HG03469 (cell line): ENCODE measurements at regions not wholly inside any gene's neighbourhood (a gene's known extent, or its start where the extent isn't known, plus 50 kb on each side); places are given as distances from the start of the nearest gene placed in this dataset.
"Not testable (repeated sequence)": the region's sequence is repeated elsewhere in the genome, so short reads cannot be mapped to it uniquely, and the experiment has no call there.

Source experiments
- ATAC-seq: cut with Tn5 transposase; IDR thresholded peaks from one replicate; pipeline ENCODE4 v1.9.1; 2021; ENCODE audit warnings: mild to moderate bottlenecking, moderate library complexity, moderate number of reproducible peaks; ENCODE audit not compliant: unreplicated experiment

DNA sequence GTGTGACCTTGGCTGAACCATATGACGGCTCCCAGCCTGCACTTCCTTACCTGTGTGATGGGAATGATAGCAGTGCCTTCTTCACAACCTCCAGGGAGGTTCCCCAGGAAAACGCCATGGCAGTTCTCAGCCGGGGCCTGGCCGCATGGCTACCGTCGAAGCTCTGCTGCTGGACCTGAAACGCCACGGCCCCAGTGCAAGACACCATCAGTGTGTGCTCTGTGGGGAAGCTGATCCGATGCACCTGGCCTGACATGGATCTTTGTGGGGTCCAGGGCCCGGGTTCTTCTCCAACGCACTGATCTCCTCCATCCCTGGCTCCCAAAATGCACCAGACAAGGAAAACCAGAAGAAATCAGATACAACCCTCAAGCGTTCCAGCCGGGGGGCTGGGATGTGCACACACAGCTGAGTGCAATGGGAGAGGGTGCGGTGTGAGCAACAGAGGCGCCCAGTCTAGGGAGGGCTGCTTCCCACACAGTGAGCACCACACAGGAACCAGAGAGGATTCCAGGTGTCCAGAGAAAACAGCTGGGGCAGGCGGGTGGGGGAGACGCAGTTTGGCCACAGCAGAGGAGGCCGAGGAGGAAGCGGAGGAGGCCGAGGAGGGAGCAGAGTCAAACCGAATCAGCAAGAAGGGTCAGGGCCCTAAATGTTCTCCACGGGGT, 54.3 kb upstream of the ZNF469 start:
- no peak for ATAC-seq

DNA sequence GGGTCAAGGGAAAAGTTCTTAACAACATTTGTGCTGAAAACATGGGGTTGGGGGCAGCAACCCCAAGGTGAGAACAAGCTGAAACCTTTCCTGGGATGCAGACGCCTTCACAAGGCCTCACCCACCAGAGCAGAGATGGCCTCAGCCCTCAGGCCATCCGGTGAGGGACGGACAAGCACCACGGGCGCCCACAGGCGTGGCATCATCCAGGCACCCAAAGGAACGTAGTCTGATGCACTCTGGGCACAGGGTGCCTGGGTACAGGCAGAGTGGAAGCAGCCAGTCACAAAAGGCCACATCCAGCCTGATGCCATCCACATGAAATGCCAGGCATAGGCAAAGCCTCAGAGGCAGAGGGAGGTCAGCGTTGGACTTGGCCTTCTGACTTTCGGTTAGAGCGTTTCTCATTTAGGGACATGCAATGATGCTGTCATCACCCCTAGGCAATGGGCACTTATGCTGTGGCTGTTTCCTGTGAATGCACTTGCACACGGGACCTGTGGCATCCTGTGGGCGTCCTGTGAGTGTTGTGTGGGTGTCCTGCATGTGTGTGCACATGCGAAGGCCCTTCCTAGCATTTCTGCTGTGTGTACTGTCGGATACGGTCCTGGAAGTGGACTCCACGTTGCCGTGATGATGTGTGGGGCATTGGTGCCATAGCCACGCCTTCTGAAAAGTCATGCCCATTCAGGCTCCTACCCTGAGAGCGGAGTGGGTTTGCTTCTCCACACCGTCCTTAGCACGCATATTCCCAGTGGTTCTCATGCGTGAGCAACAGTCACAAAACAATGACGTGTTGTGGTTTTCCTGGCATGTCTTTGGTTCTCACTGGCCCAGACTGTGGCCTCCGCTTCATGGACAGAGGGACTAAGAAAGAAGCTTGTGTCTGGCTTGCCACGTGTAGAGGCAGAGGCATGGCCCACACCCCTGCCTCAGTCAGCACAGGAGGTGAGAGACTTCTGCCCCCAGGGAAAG, 52.7 kb upstream of the ZNF469 start:
- ATAC-seq, result no peak

- ATAC-seq, result no peak
Measured at GRCh38 chr16:88330971-88331890, 51.5 kb upstream of the ZNF469 start.

DNA sequence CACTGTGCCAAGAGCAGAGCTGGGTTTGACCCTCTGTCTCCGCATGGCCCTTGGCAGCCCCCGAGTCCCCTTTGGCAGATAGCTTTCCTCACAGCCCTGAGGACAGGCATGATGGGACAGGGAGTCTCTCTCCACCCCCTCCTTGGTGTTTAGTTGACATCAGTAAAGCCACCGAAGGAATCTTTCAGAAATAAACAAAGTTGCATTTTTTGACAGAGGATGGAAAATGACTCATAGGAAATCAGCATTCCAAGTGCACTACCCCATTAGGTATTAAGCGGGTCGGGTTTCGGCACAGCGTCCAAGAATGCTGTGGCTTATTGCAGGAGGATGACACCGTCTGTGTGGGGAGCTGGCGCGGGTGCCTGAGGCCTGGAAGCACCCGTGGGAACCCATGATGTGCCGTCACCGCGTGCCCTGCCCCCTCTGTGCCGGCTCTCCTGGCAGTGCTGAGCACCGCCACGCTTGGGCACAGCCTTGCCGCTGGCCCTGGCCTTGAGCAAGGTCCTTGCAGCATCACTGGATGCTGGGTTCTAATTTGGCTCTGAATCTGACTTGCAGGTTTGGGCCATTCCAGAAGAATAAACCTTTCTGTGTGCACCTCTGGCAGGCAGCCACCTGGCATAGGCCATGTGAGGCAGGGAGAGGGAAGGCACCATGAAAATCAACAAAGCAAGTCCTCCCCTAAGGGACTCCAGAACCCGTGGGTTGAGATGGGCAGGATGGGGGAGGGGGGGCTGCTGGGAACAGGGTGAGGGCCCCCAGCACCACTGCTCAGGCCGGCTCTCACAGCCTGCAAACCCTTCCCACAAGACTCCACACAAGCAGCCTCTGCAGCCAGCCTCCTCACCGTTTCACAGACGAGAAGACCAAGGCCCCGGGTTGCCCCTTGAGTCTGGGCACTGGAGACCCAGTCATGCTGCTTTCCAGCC, 50.5 kb upstream of the ZNF469 start:
- ATAC-seq, result no peak

GRCh38 chr16:88332921-88333825, 49.6 kb upstream of the ZNF469 start:
- ATAC-seq, result not testable (repeated sequence)
